Subcutaneous abdominal adipose tissue (tissue), 5 donors: ENCODE measurements at regions not wholly inside any gene's neighbourhood (a gene's known extent, or its start where the extent isn't known, plus 50 kb on each side); places are given as distances from the start of the nearest gene placed in this dataset.

Experiments
- H3K27ac ChIP-seq: one replicate; pipeline ENCODE4 v1.7.0; 2013; ENCODE audit warnings: low read depth, mild to moderate bottlenecking, inconsistent platforms, low read length, moderate library complexity
- H3K27me3 ChIP-seq, 5 donors: one replicate each; pipeline ENCODE4 v1.7.0; 2013; ENCODE audit warnings: low read length in 5 of 5, inconsistent platforms in 1 of 5; ENCODE audit not compliant: control insufficient read depth in 5 of 5, insufficient read depth in 4 of 5
- H3K36me3 ChIP-seq, 5 donors: one replicate each; pipeline ENCODE4 v1.7.0; 2013; ENCODE audit warnings: low read length in 5 of 5; ENCODE audit not compliant: control insufficient read depth in 5 of 5, insufficient read depth in 5 of 5
- H3K4me1 ChIP-seq, 5 donors: one replicate each; pipeline ENCODE4 v1.7.0; 2013; ENCODE audit warnings: low read length in 5 of 5, mild to moderate bottlenecking in 3 of 5, moderate library complexity in 1 of 5; ENCODE audit not compliant: control insufficient read depth in 5 of 5, insufficient read depth in 5 of 5
- H3K4me3 ChIP-seq, 5 donors: one replicate each; pipeline ENCODE4 v1.7.0; 2013; ENCODE audit warnings: low read length in 5 of 5, low read depth in 1 of 5
- H3K9ac ChIP-seq, 5 donors: one replicate each; pipeline ENCODE4 v1.7.0; 2013; ENCODE audit warnings: low read length in 5 of 5, mild to moderate bottlenecking in 4 of 5, moderate library complexity in 3 of 5
- H3K9me3 ChIP-seq, 5 donors: one replicate each; pipeline ENCODE4 v1.7.0; 2013; ENCODE audit warnings: low read length in 5 of 5; ENCODE audit not compliant: control insufficient read depth in 5 of 5
- donor health status: healthy.
- donor health status: healthy.
- donor health status: healthy.
- donor health status: healthy.
- donor health status: healthy.

DNA sequence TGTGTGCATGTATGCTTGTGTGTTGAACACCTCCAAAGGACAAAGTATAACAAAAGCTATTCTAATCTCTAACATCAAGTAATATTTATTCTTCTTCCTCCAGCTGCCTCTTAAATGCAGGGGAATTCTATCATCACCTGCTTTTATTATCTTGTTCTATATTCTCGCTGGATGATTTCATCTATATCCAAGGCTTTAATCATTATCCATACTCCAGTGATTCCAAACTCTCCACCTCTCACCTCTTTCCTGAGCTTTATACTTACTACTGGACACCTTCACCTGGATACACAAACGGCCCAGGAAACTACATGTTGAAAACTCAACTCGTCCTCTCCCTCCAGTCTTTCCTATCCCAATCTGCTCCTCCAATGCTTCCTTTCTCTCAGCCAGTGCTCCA, 418.6 kb downstream of the KLF5 start:
- no peaks in the 10 kb centered on the region for H3K9me3 ChIP-seq
- H3K4me1 ChIP-seq: peaks cover 0 to 12% (median 5%) of the 10 kb centered on the region in 5 donors
- H3K36me3 ChIP-seq: no peaks in the 10 kb centered on the region
- H3K27ac ChIP-seq: no peak overlapping the region
- no peaks in the 10 kb centered on the region for H3K27me3 ChIP-seq
- no peak overlapping the region for H3K4me3 ChIP-seq
- H3K9ac ChIP-seq: no peak overlapping the region

- Histone ChIP-seq H3K27ac (no peak overlapping the region), H3K9me3 (peaks cover 0 to 3% (median 0%) of the 10 kb centered on the region in 5 donors), H3K9ac (no peak overlapping the region), H3K4me1 (no peaks in the 10 kb centered on the region), H3K4me3 (no peak overlapping the region), H3K36me3 (no peaks in the 10 kb centered on the region), H3K27me3 (no peaks in the 10 kb centered on the region)
Observed at GRCh38 chr13:73473016-73473415, 414.2 kb downstream of the KLF5 start.

DNA sequence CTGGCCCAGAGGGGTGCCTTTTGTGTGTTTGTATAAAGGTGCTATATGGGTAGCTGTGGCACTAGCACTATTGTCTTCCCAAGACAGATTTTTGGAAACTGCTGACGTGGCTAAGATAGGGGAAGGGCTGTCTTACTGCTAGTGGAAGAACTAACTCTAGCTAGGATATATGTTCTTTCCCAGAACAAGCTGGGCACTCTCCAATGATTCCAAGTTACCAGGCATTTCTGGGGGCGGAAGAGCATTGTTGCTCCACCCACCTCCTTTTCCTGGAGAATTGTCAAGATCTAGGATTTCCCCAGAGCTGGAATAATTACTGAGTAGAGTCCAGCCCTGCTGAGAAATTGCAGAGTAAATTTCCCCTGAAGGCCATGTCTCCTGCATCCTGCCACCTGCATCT, 408.3 kb downstream of the KLF5 start:
- no peak overlapping the region for H3K27ac ChIP-seq
- H3K4me3 ChIP-seq: no peak overlapping the region
- H3K36me3 ChIP-seq: no peaks in the 10 kb centered on the region

DNA sequence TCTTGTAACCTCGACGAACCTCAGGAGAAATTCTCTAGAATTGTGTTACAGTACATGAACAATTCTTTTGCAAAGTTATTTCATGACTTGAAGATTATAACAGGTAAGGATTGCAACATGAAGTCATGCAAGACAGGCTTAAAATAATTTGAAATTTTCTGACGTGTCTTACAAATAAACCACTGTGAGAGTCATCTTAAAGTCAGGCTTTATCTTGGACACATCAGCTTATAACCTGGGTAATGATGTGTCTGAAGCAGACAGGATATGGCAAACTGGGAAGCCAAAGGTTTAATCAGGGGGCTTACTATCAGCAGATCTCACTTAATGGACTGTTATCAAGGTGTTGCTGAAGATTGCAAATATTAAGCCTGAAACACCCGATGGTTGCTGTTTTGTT, 407.8 kb downstream of the KLF5 start:
- Histone ChIP-seq H3K4me3 (no peak overlapping the region), H3K4me1 (no peaks in the 10 kb centered on the region), H3K27ac (no peak overlapping the region), H3K9ac (no peak overlapping the region), H3K27me3 (no peaks in the 10 kb centered on the region), H3K36me3 (no peaks in the 10 kb centered on the region), H3K9me3 (no peaks in the 10 kb centered on the region)

More for the DNA sequence above, 408.3 kb downstream of the KLF5 start:
- H3K4me1 ChIP-seq: no peaks in the 10 kb centered on the region
- no peak overlapping the region for H3K9ac ChIP-seq
- no peaks in the 10 kb centered on the region for H3K27me3 ChIP-seq
- peaks cover 0 to under 1% (median 0%) of the 10 kb centered on the region in 5 donors for H3K9me3 ChIP-seq

DNA sequence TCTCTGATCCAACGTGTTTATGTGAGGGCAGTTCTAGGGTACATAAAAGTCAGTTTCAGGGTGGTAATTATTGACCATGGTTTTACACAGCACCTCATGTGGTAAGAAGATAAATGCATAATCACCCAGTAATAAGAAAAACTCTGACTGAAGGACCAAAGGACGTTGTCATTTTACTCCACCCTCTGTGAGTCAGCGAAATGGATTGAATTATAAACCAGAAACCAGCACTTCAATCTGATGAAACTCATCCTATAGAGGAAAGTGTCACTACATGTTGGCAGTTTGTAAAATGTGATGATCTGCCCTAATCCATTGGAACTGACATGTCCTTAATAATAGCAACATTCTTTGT, 406.8 kb downstream of the KLF5 start:
- H3K36me3 ChIP-seq: no peaks in the 10 kb centered on the region
- H3K4me3 ChIP-seq: no peak overlapping the region
- no peaks in the 10 kb centered on the region for H3K9me3 ChIP-seq
- H3K27me3 ChIP-seq: no peaks in the 10 kb centered on the region
- no peak overlapping the region for H3K27ac ChIP-seq
- H3K4me1 ChIP-seq: no peaks in the 10 kb centered on the region
- H3K9ac ChIP-seq: no peak overlapping the region

DNA sequence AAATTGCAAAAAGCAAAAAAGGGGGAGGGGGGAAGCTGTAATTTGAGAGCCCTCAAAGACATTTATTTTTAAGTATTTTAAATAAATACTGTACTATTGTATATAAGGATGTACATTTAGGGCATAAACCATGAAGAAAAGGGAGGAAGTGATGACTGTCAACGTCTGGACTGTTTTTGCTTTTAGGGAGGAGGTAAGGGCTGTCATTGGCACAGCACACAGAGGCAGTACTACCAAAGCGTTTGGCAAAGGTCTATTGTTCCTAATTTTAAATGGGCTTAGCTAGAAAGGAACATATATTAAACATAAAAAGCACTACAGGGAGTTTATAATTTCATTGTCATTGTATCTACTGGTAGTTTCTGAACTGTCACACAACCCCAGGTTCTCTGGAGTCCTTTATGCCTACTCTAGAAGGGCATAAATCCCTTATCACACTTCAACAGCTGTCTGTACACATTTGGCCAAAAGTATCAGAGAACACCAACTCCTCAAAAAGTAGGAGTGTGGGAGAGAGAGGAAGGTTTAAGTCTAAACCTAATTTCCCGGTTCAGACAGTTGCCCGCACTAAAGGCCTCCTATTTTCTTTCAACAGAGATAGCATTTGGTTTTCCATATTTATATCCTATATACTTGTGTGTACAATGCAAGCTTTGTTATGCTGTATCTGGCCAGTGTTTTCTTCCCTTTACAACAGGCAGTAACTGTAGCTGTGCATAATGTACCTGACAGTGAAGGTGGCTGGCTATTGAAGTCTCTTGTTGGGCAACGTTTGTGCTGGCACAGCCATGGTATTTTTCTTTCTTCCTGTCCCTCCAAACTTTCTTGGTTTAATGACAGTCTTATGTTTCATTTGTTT, 406.2 kb downstream of the KLF5 start:
- Histone ChIP-seq H3K9me3 (no peaks in the 10 kb centered on the region), H3K27ac (no peak overlapping the region), H3K9ac (no peak overlapping the region), H3K36me3 (no peaks in the 10 kb centered on the region), H3K27me3 (no peaks in the 10 kb centered on the region), H3K4me3 (no peak overlapping the region), H3K4me1 (no peaks in the 10 kb centered on the region)

DNA sequence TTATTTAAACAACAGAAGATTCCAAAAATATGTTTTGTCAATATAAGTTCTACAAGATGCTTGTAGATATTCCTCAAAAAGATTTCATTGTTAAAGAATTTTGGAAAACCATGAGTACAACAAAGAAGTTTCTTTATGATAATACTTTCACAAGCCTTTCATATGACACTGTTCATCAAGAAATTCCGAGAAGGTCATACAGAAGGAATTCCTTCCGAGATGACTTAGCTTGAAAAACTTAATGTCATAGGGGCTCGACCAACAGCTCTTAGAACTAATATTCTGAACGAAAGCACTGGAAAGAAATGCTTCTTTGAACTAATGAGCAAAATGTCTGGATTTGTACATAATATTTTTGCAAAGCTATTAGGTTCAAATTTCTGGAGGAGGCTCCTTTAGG, 403.4 kb downstream of the KLF5 start:
- no peak overlapping the region for H3K4me3 ChIP-seq
- H3K9ac ChIP-seq: no peak overlapping the region
- no peaks in the 10 kb centered on the region for H3K27me3 ChIP-seq
- peaks cover 0 to 6% (median 0%) of the 10 kb centered on the region in 5 donors for H3K9me3 ChIP-seq
- no peaks in the 10 kb centered on the region for H3K4me1 ChIP-seq
- H3K27ac ChIP-seq: no peak overlapping the region
- no peaks in the 10 kb centered on the region for H3K36me3 ChIP-seq

DNA sequence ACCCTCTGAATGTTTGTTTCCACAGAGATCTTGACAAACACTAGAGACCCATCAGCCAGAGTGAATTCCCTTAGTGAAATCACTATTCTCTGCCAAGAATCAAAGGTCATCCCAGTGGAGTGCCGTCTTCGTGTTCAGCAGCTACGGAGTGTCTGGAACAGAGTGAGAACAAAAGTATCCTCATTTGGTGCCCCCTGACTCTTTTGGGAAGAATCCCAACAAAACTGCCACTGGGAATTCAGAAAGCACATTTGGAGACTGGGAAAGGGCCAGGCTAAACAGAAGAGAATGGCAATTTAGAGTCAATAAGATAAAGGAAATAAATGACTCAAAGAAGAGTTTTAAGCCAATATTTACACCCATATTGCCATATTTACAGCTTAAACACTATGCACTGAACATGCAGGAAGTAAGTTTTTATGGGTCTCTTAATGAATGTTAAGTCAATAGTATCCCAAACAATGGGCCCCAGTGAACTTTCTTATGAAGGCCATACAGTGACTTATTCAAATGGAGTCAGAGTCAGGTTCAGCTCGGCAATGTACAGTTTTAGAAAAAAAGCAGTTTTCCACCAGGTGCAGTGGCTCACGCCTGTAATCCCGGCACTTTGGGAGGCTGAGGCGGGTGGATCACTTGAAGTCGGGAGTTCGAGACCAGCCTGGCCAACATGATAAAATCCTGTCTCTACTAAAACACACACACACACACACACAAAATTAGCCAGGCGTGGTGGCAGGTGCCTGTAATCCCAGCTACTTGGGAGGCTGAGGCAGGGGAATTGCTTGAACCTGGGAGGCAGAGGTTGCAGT, 392.6 kb downstream of the KLF5 start:
- no peaks in the 10 kb centered on the region for H3K36me3 ChIP-seq
- no peak overlapping the region for H3K4me3 ChIP-seq
- H3K27me3 ChIP-seq: no peaks in the 10 kb centered on the region
- no peak overlapping the region for H3K9ac ChIP-seq
- H3K9me3 ChIP-seq: no peaks in the 10 kb centered on the region
- peak overlapping the region; percentile 11 for H3K27ac ChIP-seq
- H3K4me1 ChIP-seq: peaks cover 0 to 14% (median 3%) of the 10 kb centered on the region in 5 donors

GRCh38 chr13:73450583-73450982, 391.8 kb downstream of the KLF5 start:
- H3K27ac ChIP-seq: no peak overlapping the region
- H3K9ac ChIP-seq: no peak overlapping the region
- no peaks in the 10 kb centered on the region for H3K27me3 ChIP-seq
- no peaks in the 10 kb centered on the region for H3K36me3 ChIP-seq
- H3K9me3 ChIP-seq: peaks cover 0 to 4% (median 0%) of the 10 kb centered on the region in 5 donors
- H3K4me1 ChIP-seq: peaks cover 0 to 14% (median 3%) of the 10 kb centered on the region in 5 donors
- H3K4me3 ChIP-seq: no peak overlapping the region

- Histone ChIP-seq H3K4me1 (peaks cover 0 to 14% (median 3%) of the 10 kb centered on the region in 5 donors), H3K27me3 (no peaks in the 10 kb centered on the region), H3K9me3 (peaks cover 0 to 17% (median 9%) of the 10 kb centered on the region in 5 donors), H3K4me3 (no peak overlapping the region), H3K27ac (no peak overlapping the region), H3K36me3 (no peaks in the 10 kb centered on the region), H3K9ac (no peak overlapping the region)
Observed at GRCh38 chr13:73449252-73449651, 390.4 kb downstream of the KLF5 start.
